ENCODE measurements at regions not wholly inside any gene's neighbourhood (a gene's known extent, or its start where the extent isn't known, plus 50 kb on each side); places are given as distances from the start of the nearest gene placed in this dataset.

GRCh38 chr18:73888565-73888964 lies 259.1 kb downstream of the FBXO15 start:
- Histone ChIP-seq H4K20me1 (ENCODE audit: insufficient read depth, low read length) (no peaks in the 10 kb centered on the region), H3K27me3 (ENCODE audit: low read depth, low read length) (0 out of 2 replicates have a peak, but pooled peaks cover 7% of the 10 kb centered on the region), H3K4me1 (ENCODE audit: low read length) (no peaks in the 10 kb centered on the region), H3K27ac (ENCODE audit: low read length) (no peak overlapping the region), H2AFZ (ENCODE audit: low read depth, low read length) (no peak overlapping the region), H3K79me2 (ENCODE audit: low read length) (no peaks in the 10 kb centered on the region), H3K9ac (ENCODE audit: low read length) (no peak overlapping the region), H3K36me3 (replicated peaks; ENCODE audit: low read depth, low read length) (no peaks in the 10 kb centered on the region), H3K4me3 (ENCODE audit: low read length) (no peak overlapping the region), H3K4me2 (ENCODE audit: low read length) (no peak overlapping the region), H3K9me3 (ENCODE audit: insufficient read depth, low read length) (no peaks in the 10 kb centered on the region)
- TF ChIP-seq CTCF (IDR thresholded peaks at IDR 0.05; ENCODE audit: low read depth, low read length) (no peak), EZH2phosphoT487 (IDR thresholded peaks at IDR 0.05; ENCODE audit: low read depth) (no peak)

- Histone ChIP-seq H3K4me2 (ENCODE audit: low read length) (no peak overlapping the region), H2AFZ (ENCODE audit: low read depth, low read length) (no peak overlapping the region), H3K4me3 (ENCODE audit: low read length) (no peak overlapping the region), H3K27ac (ENCODE audit: low read length) (no peak overlapping the region), H3K36me3 (replicated peaks; ENCODE audit: low read depth, low read length) (no peaks in the 10 kb centered on the region), H4K20me1 (ENCODE audit: insufficient read depth, low read length) (no peaks in the 10 kb centered on the region), H3K27me3 (ENCODE audit: low read depth, low read length) (0 out of 2 replicates have a peak, but pooled peaks cover 7% of the 10 kb centered on the region), H3K9me3 (ENCODE audit: insufficient read depth, low read length) (no peaks in the 10 kb centered on the region), H3K9ac (ENCODE audit: low read length) (no peak overlapping the region), H3K79me2 (ENCODE audit: low read length) (no peaks in the 10 kb centered on the region), H3K4me1 (ENCODE audit: low read length) (no peaks in the 10 kb centered on the region)
- TF ChIP-seq EZH2phosphoT487 (IDR thresholded peaks at IDR 0.05; ENCODE audit: low read depth) (no peak), CTCF (IDR thresholded peaks at IDR 0.05; ENCODE audit: low read depth, low read length) (no peak)
Observed at GRCh38 chr18:73887801-73888200, 259.8 kb downstream of the FBXO15 start.

GRCh38 chr18:73884868-73885267 lies 262.8 kb downstream of the FBXO15 start:
- H3K27me3 ChIP-seq (ENCODE audit: low read depth, low read length), result 0 out of 2 replicates have a peak, but pooled peaks cover 7% of the 10 kb centered on the region
- no peak overlapping the region for H3K27ac ChIP-seq (ENCODE audit: low read length)
- H4K20me1 ChIP-seq (ENCODE audit: insufficient read depth, low read length), result no peaks in the 10 kb centered on the region
- TF ChIP-seq EZH2phosphoT487 (IDR thresholded peaks at IDR 0.05; ENCODE audit: low read depth) (no peak), CTCF (IDR thresholded peaks at IDR 0.05; ENCODE audit: low read depth, low read length) (no peak)
- H3K4me2 ChIP-seq (ENCODE audit: low read length), result no peak overlapping the region
- no peak overlapping the region for H2AFZ ChIP-seq (ENCODE audit: low read depth, low read length)
- H3K4me1 ChIP-seq (ENCODE audit: low read length), result no peaks in the 10 kb centered on the region
- no peaks in the 10 kb centered on the region for H3K36me3 ChIP-seq (replicated peaks; ENCODE audit: low read depth, low read length)
- H3K9ac ChIP-seq (ENCODE audit: low read length), result no peak overlapping the region
- no peaks in the 10 kb centered on the region for H3K9me3 ChIP-seq (ENCODE audit: insufficient read depth, low read length)
- H3K79me2 ChIP-seq (ENCODE audit: low read length), result no peaks in the 10 kb centered on the region
- no peak overlapping the region for H3K4me3 ChIP-seq (ENCODE audit: low read length)

- no peaks in the 10 kb centered on the region for H3K36me3 ChIP-seq (replicated peaks; ENCODE audit: low read depth, low read length)
- no peak overlapping the region for H3K4me2 ChIP-seq (ENCODE audit: low read length)
- no peak overlapping the region for H3K27ac ChIP-seq (ENCODE audit: low read length)
- no peak overlapping the region for H2AFZ ChIP-seq (ENCODE audit: low read depth, low read length)
- H3K9me3 ChIP-seq (ENCODE audit: insufficient read depth, low read length), result no peaks in the 10 kb centered on the region; the same call in 1 of the 2 replicates
- H3K4me1 ChIP-seq (ENCODE audit: low read length), result no peaks in the 10 kb centered on the region
- no peaks in the 10 kb centered on the region for H3K79me2 ChIP-seq (ENCODE audit: low read length)
- TF ChIP-seq CTCF (IDR thresholded peaks at IDR 0.05; ENCODE audit: low read depth, low read length) (no peak), EZH2phosphoT487 (IDR thresholded peaks at IDR 0.05; ENCODE audit: low read depth) (no peak)
- H4K20me1 ChIP-seq (ENCODE audit: insufficient read depth, low read length), result no peaks in the 10 kb centered on the region
- no peak overlapping the region for H3K4me3 ChIP-seq (ENCODE audit: low read length)
- H3K27me3 ChIP-seq (ENCODE audit: low read depth, low read length), result no peaks in the 10 kb centered on the region
- H3K9ac ChIP-seq (ENCODE audit: low read length), result no peak overlapping the region
Observed at GRCh38 chr18:73881396-73881917, 266.2 kb downstream of the FBXO15 start.

All from OCI-LY3 (cell line).